GM18502 (cell line): ENCODE measurements at regions not wholly inside any gene's neighbourhood (a gene's known extent, or its start where the extent isn't known, plus 50 kb on each side); places are given as distances from the start of the nearest gene placed in this dataset.

Source experiments
- ATAC-seq: cut with Tn5 transposase; IDR thresholded peaks from one replicate; pipeline ENCODE4 v1.9.1; 2021; ENCODE audit warnings: mild to moderate bottlenecking; ENCODE audit not compliant: unreplicated experiment, poor library complexity

GRCh38 chr1:37403166-37403565 is 71.2 kb upstream of the ZC3H12A start:
- ATAC-seq = no peak

GRCh38 chr1:37404711-37405110 is 69.7 kb upstream of the ZC3H12A start:
- no peak for ATAC-seq

GRCh38 chr1:37410105-37410504 is 64.3 kb upstream of the ZC3H12A start:
- no peak for ATAC-seq

- ATAC-seq = no peak
Measured at GRCh38 chr1:37410815-37411214, 63.6 kb upstream of the ZC3H12A start.

- ATAC-seq = no peak
Measured at GRCh38 chr1:37415611-37416244, 58.7 kb upstream of the ZC3H12A start.

GRCh38 chr1:37420456-37420855 is 53.9 kb upstream of the ZC3H12A start:
- no peak for ATAC-seq

GRCh38 chr1:37423810-37424209 is 50.6 kb upstream of the ZC3H12A start:
- ATAC-seq = no peak

- no peak for ATAC-seq
Measured at GRCh38 chr1:37424523-37424922, 49.9 kb upstream of the ZC3H12A start.
